ENCODE measurements at regions not wholly inside any gene's neighbourhood (a gene's known extent, or its start where the extent isn't known, plus 50 kb on each side); places are given as distances from the start of the nearest gene placed in this dataset.
"Not testable (repeated sequence)": the region's sequence is repeated elsewhere in the genome, so short reads cannot be mapped to it uniquely, and the experiment has no call there.

GRCh38 chr6:27547157-27548075, 74.5 kb upstream of the ZNF184 start:
- DNase-seq, result no peak

- DNase-seq, result no peak
Observed at GRCh38 chr6:27546522-27546921, 73.6 kb upstream of the ZNF184 start.

- no peak for DNase-seq
Observed at GRCh38 chr6:27545271-27546046, 72.6 kb upstream of the ZNF184 start.

- DNase-seq, result no peak
Observed at GRCh38 chr6:27544612-27545260, 71.8 kb upstream of the ZNF184 start.

GRCh38 chr6:27544135-27544534, 71.2 kb upstream of the ZNF184 start:
- DNase-seq, result not testable (repeated sequence)

GRCh38 chr6:27542485-27542884, 69.6 kb upstream of the ZNF184 start:
- DNase-seq, result no peak

- DNase-seq, result no peak
Observed at GRCh38 chr6:27541933-27542297, 69.0 kb upstream of the ZNF184 start.

- no peak for DNase-seq
Observed at GRCh38 chr6:27541212-27541932, 68.5 kb upstream of the ZNF184 start.

GRCh38 chr6:27539551-27539950, 66.6 kb upstream of the ZNF184 start:
- no peak for DNase-seq

GRCh38 chr6:27532820-27533538, 60.1 kb upstream of the ZNF184 start:
- no peak for DNase-seq

- no peak for DNase-seq
Observed at GRCh38 chr6:27531772-27532459, 59.0 kb upstream of the ZNF184 start.

- not testable (repeated sequence) for DNase-seq
Observed at GRCh38 chr6:27529796-27530195, 56.9 kb upstream of the ZNF184 start.

- no peak for DNase-seq
Observed at GRCh38 chr6:27528714-27529113, 55.8 kb upstream of the ZNF184 start.
